ENCODE measurements at regions not wholly inside any gene's neighbourhood (a gene's known extent, or its start where the extent isn't known, plus 50 kb on each side); places are given as distances from the start of the nearest gene placed in this dataset.

DNA sequence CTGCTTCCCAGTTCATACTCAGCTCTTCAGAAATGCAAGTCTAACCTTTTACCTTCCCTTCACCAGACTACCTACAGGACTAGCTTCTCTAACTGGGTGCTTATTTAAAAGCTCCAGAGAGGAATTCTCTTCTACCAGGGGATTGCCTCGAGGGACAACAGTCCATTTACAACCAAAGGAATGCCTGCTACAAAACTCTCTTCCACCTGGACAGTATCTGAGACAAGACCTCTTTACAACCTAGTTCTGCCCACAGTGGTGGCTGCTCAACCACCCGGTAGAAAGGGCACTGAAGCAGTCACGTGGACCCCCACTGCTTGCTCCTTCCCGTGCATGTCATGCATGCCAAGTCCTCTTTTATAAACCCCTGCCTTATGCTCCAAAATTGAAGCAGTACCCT lies 158.1 kb upstream of the ANXA10 start:
- no peak for TF ChIP-seq POLR2A (IDR thresholded peaks at IDR 0.05)
- 57 to 71% (median 68%) methylated on average over 4 of the region's 4 CpGs for WGBS, 4 donors
- intact Hi-C loops (cut with DNase I) = no loop called here
- no peak overlapping the region for H3K4me3 ChIP-seq
- no peaks in the 10 kb centered on the region for H3K36me3 ChIP-seq
- no peaks in the 10 kb centered on the region for H3K4me1 ChIP-seq
- DNase-seq (peak in 1 of 5 donors; percentile 19), ATAC-seq (no peak)
- no peaks in the 10 kb centered on the region for H3K27me3 ChIP-seq
- no peak overlapping the region for H3K27ac ChIP-seq
- no peaks in the 10 kb centered on the region for H3K9me3 ChIP-seq

GRCh38 chr4:167939863-167940616 lies 152.3 kb upstream of the ANXA10 start:
- Histone ChIP-seq H3K36me3 (no peaks in the 10 kb centered on the region), H3K27me3 (no peaks in the 10 kb centered on the region), H3K9me3 (no peaks in the 10 kb centered on the region), H3K27ac (no peak overlapping the region), H3K4me1 (no peaks in the 10 kb centered on the region), H3K4me3 (no peak overlapping the region)
- DNase-seq = no peak
- ATAC-seq = no peak
- 35 to 46% (median 39%) methylated on average over 10 of the region's 10 CpGs for WGBS, 4 donors
- TF ChIP-seq CTCF (IDR thresholded peaks at IDR 0.05) (no peak), POLR2A (IDR thresholded peaks at IDR 0.05) (no peak)
- intact Hi-C loops (cut with DNase I) = no loop called here

GRCh38 chr4:167943872-167944505 lies 148.3 kb upstream of the ANXA10 start:
- Histone ChIP-seq H3K9me3 (peaks cover 0 to under 1% (median 0%) of the 10 kb centered on the region in 12 donors), H3K27me3 (no peaks in the 10 kb centered on the region), H3K4me1 (no peaks in the 10 kb centered on the region), H3K27ac (no peak overlapping the region), H3K36me3 (no peaks in the 10 kb centered on the region), H3K4me3 (no peak overlapping the region)
- ATAC-seq (no peak), DNase-seq (no peak)
- WGBS, 4 donors = 46 to 59% (median 51%) methylated on average over 3 of the region's 3 CpGs
- TF ChIP-seq CTCF (IDR thresholded peaks at IDR 0.05) = no peak
- TF ChIP-seq POLR2A (IDR thresholded peaks at IDR 0.05) = no peak
- intact Hi-C loops (cut with DNase I) = no loop called here

GRCh38 chr4:167944721-167945120 lies 147.6 kb upstream of the ANXA10 start:
- ATAC-seq (no peak), DNase-seq (no peak)
- 60 to 78% (median 69%) methylated on average over 2 of the region's 2 CpGs for WGBS, 4 donors
- peaks cover 0 to 8% (median 0%) of the 10 kb centered on the region in 12 donors for H3K9me3 ChIP-seq
- H3K4me1 ChIP-seq = no peaks in the 10 kb centered on the region
- H3K36me3 ChIP-seq = no peaks in the 10 kb centered on the region
- no peaks in the 10 kb centered on the region for H3K27me3 ChIP-seq
- intact Hi-C loops (cut with DNase I) = no loop called here
- TF ChIP-seq POLR2A (IDR thresholded peaks at IDR 0.05) = no peak
- no peak for TF ChIP-seq CTCF (IDR thresholded peaks at IDR 0.05)
- H3K27ac ChIP-seq = no peak overlapping the region
- H3K4me3 ChIP-seq = no peak overlapping the region

All from heart left ventricle (tissue), 16 donors.